Fibroblast of the aortic adventitia (primary cell): ENCODE measurements at regions not wholly inside any gene's neighbourhood (a gene's known extent, or its start where the extent isn't known, plus 50 kb on each side); places are given as distances from the start of the nearest gene placed in this dataset.

Experiments used
- DNase-seq: peaks from one replicate; pipeline ENCODE4 v3.0.0-alpha.2; 2010; ENCODE audit warnings: low read depth
- H3K4me3 ChIP-seq: 2 replicates; pipeline ENCODE4 v1.5.1; 2011; ENCODE audit warnings: low read depth, mild to moderate bottlenecking, control low read depth, low read length, moderate library complexity
- CTCF ChIP-seq: IDR thresholded peaks from 2 replicates; pipeline ENCODE4 v1.5.1; 2011; ENCODE audit warnings: mild to moderate bottlenecking, low read length, control low read depth, inconsistent platforms; ENCODE audit not compliant: insufficient read depth

GRCh38 chr13:37443538-37443937 lies 155.0 kb downstream of the POSTN start:
- peak; percentile 64 for DNase-seq
- H3K4me3 ChIP-seq = no peak overlapping the region
- no peak for TF ChIP-seq CTCF

GRCh38 chr13:37442996-37443395 lies 155.6 kb downstream of the POSTN start:
- no peak for TF ChIP-seq CTCF
- no peak overlapping the region for H3K4me3 ChIP-seq
- no peak for DNase-seq

GRCh38 chr13:37435881-37436280 lies 162.7 kb downstream of the POSTN start:
- no peak for TF ChIP-seq CTCF
- no peak for DNase-seq
- no peak overlapping the region for H3K4me3 ChIP-seq

- no peak for TF ChIP-seq CTCF
- H3K4me3 ChIP-seq = no peak overlapping the region
- DNase-seq = no peak
Measured at GRCh38 chr13:37433086-37433485, 165.5 kb downstream of the POSTN start.

- TF ChIP-seq CTCF = no peak
- no peak overlapping the region for H3K4me3 ChIP-seq
- peak; percentile 87 for DNase-seq
Measured at GRCh38 chr13:37429976-37430375, 168.6 kb downstream of the POSTN start.

- H3K4me3 ChIP-seq = no peak overlapping the region
- DNase-seq = no peak
- TF ChIP-seq CTCF = peak; percentile 4
Measured at GRCh38 chr13:37427843-37428494, 170.6 kb downstream of the POSTN start.

- peak; percentile 59 for DNase-seq
- H3K4me3 ChIP-seq = no peak overlapping the region
- TF ChIP-seq CTCF = no peak
Measured at GRCh38 chr13:37418490-37418889, 180.1 kb downstream of the POSTN start.
